ENCODE measurements at regions not wholly inside any gene's neighbourhood (a gene's known extent, or its start where the extent isn't known, plus 50 kb on each side); places are given as distances from the start of the nearest gene placed in this dataset.

DNA sequence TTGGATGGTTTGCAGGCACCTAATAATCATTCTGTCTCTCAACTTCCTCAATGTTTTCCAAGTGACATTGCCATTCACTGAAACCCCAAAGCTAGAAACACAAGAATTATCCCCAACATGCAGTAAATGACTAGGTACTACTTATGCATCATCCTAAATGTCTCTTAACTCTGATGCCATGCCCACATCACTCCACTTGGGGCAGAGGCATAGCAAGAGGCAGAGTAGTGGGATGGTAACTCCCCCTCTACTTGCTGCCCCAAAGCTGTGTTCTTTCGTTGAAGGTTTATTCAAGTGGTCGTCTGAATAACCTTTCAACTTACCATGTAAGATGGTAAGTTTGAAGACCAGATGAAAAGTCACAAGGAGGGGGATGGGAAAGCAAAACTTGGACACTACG lies 77.9 kb upstream of the SOX5 start:
- 60% methylated on average over 1 of the region's 3 CpGs for WGBS (ENCODE audit: insufficient coverage)
- H3K9ac ChIP-seq (ENCODE audit: low read length) = no peak overlapping the region
- CTCF ChIA-PET = no interaction called here

DNA sequence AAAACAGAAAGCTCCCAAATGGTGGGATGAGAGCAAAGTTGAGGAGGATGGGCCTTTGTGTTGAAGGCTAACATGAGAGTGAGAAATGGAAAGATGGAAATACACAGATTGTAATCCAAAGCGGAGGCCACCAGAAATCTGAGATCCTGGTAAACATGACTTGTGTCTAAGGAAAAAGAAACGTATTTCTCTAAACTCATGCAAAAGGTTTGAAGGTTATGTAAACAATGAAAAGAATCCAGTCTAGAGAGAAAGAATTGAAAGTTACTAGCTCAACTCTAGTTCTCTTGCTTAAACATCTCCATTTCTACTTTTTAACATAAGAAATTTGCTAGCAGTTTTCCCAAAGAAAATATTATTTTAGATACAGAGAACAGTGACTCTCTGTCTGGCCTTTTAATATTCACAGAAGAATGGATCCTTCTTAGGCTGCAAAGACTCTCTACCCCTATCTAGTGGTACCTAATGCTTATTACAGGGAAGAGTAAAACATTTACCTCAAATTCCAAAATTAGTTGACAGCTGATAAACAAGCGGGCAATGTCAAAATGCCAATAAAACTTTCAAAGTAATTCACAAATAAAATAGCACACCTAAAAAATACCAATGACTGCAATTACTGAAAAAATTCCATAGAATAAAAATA lies 75.8 kb upstream of the SOX5 start:
- DNase-seq = no peak
- no peak overlapping the region for H3K27ac ChIP-seq (ENCODE audit: low read length in 2 of 2)
- no peaks in the 10 kb centered on the region for H3K9me3 Mint-ChIP-seq (ENCODE audit: insufficient read depth)
- no peak for TF ChIP-seq EZH2 (IDR thresholded peaks at IDR 0.05; ENCODE audit: borderline replicate concordance, insufficient read depth, low read depth, low read length, poor library complexity, severe bottlenecking)
- TF ChIP-seq, protein P1, sequence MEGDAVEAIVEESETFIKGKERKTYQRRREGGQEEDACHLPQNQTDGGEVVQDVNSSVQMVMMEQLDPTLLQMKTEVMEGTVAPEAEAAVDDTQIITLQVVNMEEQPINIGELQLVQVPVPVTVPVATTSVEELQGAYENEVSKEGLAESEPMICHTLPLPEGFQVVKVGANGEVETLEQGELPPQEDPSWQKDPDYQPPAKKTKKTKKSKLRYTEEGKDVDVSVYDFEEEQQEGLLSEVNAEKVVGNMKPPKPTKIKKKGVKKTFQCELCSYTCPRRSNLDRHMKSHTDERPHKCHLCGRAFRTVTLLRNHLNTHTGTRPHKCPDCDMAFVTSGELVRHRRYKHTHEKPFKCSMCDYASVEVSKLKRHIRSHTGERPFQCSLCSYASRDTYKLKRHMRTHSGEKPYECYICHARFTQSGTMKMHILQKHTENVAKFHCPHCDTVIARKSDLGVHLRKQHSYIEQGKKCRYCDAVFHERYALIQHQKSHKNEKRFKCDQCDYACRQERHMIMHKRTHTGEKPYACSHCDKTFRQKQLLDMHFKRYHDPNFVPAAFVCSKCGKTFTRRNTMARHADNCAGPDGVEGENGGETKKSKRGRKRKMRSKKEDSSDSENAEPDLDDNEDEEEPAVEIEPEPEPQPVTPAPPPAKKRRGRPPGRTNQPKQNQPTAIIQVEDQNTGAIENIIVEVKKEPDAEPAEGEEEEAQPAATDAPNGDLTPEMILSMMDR (IDR thresholded peaks at IDR 0.05) = peak; percentile 5
- H3K27ac Mint-ChIP-seq = no peak overlapping the region
- H3K4me2 ChIP-seq (replicated peaks; ENCODE audit: low read depth, low read length, poor library complexity, severe bottlenecking) = no peak overlapping the region
- 100% methylated on average over 1 of the region's 3 CpGs for WGBS (ENCODE audit: insufficient coverage)
- POLR2A ChIA-PET = no interaction called here
- H3K4me1 Mint-ChIP-seq = no peaks in the 10 kb centered on the region
- no peaks in the 10 kb centered on the region for H3K4me1 ChIP-seq (ENCODE audit: control insufficient read depth in 2 of 2, insufficient read depth in 2 of 2, low read length in 2 of 2)
- H2AFZ ChIP-seq (ENCODE audit: insufficient read depth, low read depth, low read length, poor library complexity, severe bottlenecking) = no peak overlapping the region
- H3K4me3 ChIP-seq (ENCODE audit: control extremely low read depth in 1 of 5, extremely low read depth in 1 of 5, insufficient read depth in 1 of 5, low read depth in 2 of 5, low read length in 4 of 5) = no peak overlapping the region
- H3K79me2 ChIP-seq (ENCODE audit: control insufficient read depth, insufficient read depth, low read length) = no peaks in the 10 kb centered on the region
- ATAC-seq (ENCODE audit: low read depth) = no peak
- H3K9ac ChIP-seq (ENCODE audit: low read length) = no peak overlapping the region
- no peaks in the 10 kb centered on the region for H3K9me3 ChIP-seq (ENCODE audit: control extremely low read depth in 1 of 3, control insufficient read depth in 2 of 3, insufficient read depth in 1 of 3, low read length in 2 of 3)
- H3K4me3 Mint-ChIP-seq = no peak overlapping the region
- H3K27me3 Mint-ChIP-seq = no peaks in the 10 kb centered on the region
- no peaks in the 10 kb centered on the region for H4K20me1 ChIP-seq (ENCODE audit: control insufficient read depth, insufficient read depth, low read length, poor library complexity, severe bottlenecking)
- no peaks in the 10 kb centered on the region for H3K36me3 ChIP-seq (replicated peaks in 1 of 2; ENCODE audit: control extremely low read depth in 1 of 2, control insufficient read depth in 1 of 2, extremely low read depth in 1 of 2, insufficient read depth in 2 of 2, low read length in 1 of 2)
- intact Hi-C loops (cut with micrococcal nuclease) = no loop called here
- H3K27me3 ChIP-seq (replicated peaks in 1 of 4; ENCODE audit: control extremely low read depth in 1 of 4, control insufficient read depth in 3 of 4, insufficient read depth in 4 of 4, low read length in 3 of 4) = no peaks in the 10 kb centered on the region
- CTCF ChIA-PET = no interaction called here

More for the DNA sequence above, 77.9 kb upstream of the SOX5 start:
- Histone ChIP-seq H3K9me3 (ENCODE audit: control extremely low read depth in 1 of 3, control insufficient read depth in 2 of 3, insufficient read depth in 1 of 3, low read length in 2 of 3) (no peaks in the 10 kb centered on the region), H3K4me3 (ENCODE audit: control extremely low read depth in 1 of 5, extremely low read depth in 1 of 5, insufficient read depth in 1 of 5, low read depth in 2 of 5, low read length in 4 of 5) (no peak overlapping the region), H3K27ac (ENCODE audit: low read length in 2 of 2) (no peak overlapping the region), H4K20me1 (ENCODE audit: control insufficient read depth, insufficient read depth, low read length, poor library complexity, severe bottlenecking) (no peaks in the 10 kb centered on the region), H3K36me3 (replicated peaks in 1 of 2; ENCODE audit: control extremely low read depth in 1 of 2, control insufficient read depth in 1 of 2, extremely low read depth in 1 of 2, insufficient read depth in 2 of 2, low read length in 1 of 2) (no peaks in the 10 kb centered on the region), H2AFZ (ENCODE audit: insufficient read depth, low read depth, low read length, poor library complexity, severe bottlenecking) (no peak overlapping the region), H3K4me2 (replicated peaks; ENCODE audit: low read depth, low read length, poor library complexity, severe bottlenecking) (no peak overlapping the region), H3K79me2 (ENCODE audit: control insufficient read depth, insufficient read depth, low read length) (no peaks in the 10 kb centered on the region), H3K27me3 (replicated peaks in 1 of 4; ENCODE audit: control extremely low read depth in 1 of 4, control insufficient read depth in 3 of 4, insufficient read depth in 4 of 4, low read length in 3 of 4) (no peaks in the 10 kb centered on the region), H3K4me1 (ENCODE audit: control insufficient read depth in 2 of 2, insufficient read depth in 2 of 2, low read length in 2 of 2) (no peaks in the 10 kb centered on the region)
- TF ChIP-seq, protein P1 (IDR thresholded peaks at IDR 0.05) = no peak
- no peak for TF ChIP-seq EZH2 (IDR thresholded peaks at IDR 0.05; ENCODE audit: borderline replicate concordance, insufficient read depth, low read depth, low read length, poor library complexity, severe bottlenecking)
- Mint-ChIP-seq H3K27me3 (no peaks in the 10 kb centered on the region), H3K4me3 (no peak overlapping the region), H3K9me3 (ENCODE audit: insufficient read depth) (no peaks in the 10 kb centered on the region), H3K4me1 (no peaks in the 10 kb centered on the region), H3K27ac (no peak overlapping the region)
- intact Hi-C loops (cut with micrococcal nuclease) = no loop called here
- no peak for DNase-seq
- ATAC-seq (ENCODE audit: low read depth) = no peak
- POLR2A ChIA-PET = no interaction called here
